ENCODE measurements at regions not wholly inside any gene's neighbourhood (a gene's known extent, or its start where the extent isn't known, plus 50 kb on each side); places are given as distances from the start of the nearest gene placed in this dataset.

GRCh38 chr6:92910646-92911045 is 508.7 kb downstream of the EPHA7 start:
- Histone ChIP-seq H3K27me3 (ENCODE audit: control insufficient read depth, insufficient read depth, low read length, poor library complexity, severe bottlenecking) (no peaks in the 10 kb centered on the region), H3K27ac (ENCODE audit: insufficient read depth, low read depth, low read length, poor library complexity, severe bottlenecking) (no peak overlapping the region), H3K36me3 (ENCODE audit: control insufficient read depth, insufficient read depth, low read length) (no peaks in the 10 kb centered on the region), H3K4me3 (ENCODE audit: insufficient read depth, low read depth, low read length) (no peak overlapping the region), H3K9me3 (ENCODE audit: control insufficient read depth, low read length) (no peaks in the 10 kb centered on the region), H3K4me1 (ENCODE audit: control insufficient read depth, insufficient read depth, low read length) (no peaks in the 10 kb centered on the region)
- no CpG with 5 or more reads among the region's 1 CpG for WGBS, 2 experiments

- H3K4me1 ChIP-seq (ENCODE audit: control insufficient read depth, insufficient read depth, low read length), result no peaks in the 10 kb centered on the region
- no peak overlapping the region for H3K4me3 ChIP-seq (ENCODE audit: insufficient read depth, low read depth, low read length)
- H3K36me3 ChIP-seq (ENCODE audit: control insufficient read depth, insufficient read depth, low read length), result no peaks in the 10 kb centered on the region
- no peak overlapping the region for H3K27ac ChIP-seq (ENCODE audit: insufficient read depth, low read depth, low read length, poor library complexity, severe bottlenecking)
- H3K9me3 ChIP-seq (ENCODE audit: control insufficient read depth, low read length), result no peaks in the 10 kb centered on the region
- WGBS, 2 experiments, result 82 to 91% methylated on average over 1 of the region's 1 CpG
- no peaks in the 10 kb centered on the region for H3K27me3 ChIP-seq (ENCODE audit: control insufficient read depth, insufficient read depth, low read length, poor library complexity, severe bottlenecking)
Measured at GRCh38 chr6:92906385-92906784, 513.0 kb downstream of the EPHA7 start.

GRCh38 chr6:92893741-92894140 is 525.6 kb downstream of the EPHA7 start:
- H3K4me3 ChIP-seq (ENCODE audit: insufficient read depth, low read depth, low read length), result no peak overlapping the region
- H3K36me3 ChIP-seq (ENCODE audit: control insufficient read depth, insufficient read depth, low read length), result no peaks in the 10 kb centered on the region
- 87 to 93% methylated on average over 3 of the region's 3 CpGs for WGBS, 2 experiments
- no peaks in the 10 kb centered on the region for H3K27me3 ChIP-seq (ENCODE audit: control insufficient read depth, insufficient read depth, low read length, poor library complexity, severe bottlenecking)
- no peak overlapping the region for H3K27ac ChIP-seq (ENCODE audit: insufficient read depth, low read depth, low read length, poor library complexity, severe bottlenecking)
- H3K4me1 ChIP-seq (ENCODE audit: control insufficient read depth, insufficient read depth, low read length), result no peaks in the 10 kb centered on the region
- H3K9me3 ChIP-seq (ENCODE audit: control insufficient read depth, low read length), result no peaks in the 10 kb centered on the region

- Histone ChIP-seq H3K4me1 (ENCODE audit: control insufficient read depth, insufficient read depth, low read length) (no peaks in the 10 kb centered on the region), H3K9me3 (ENCODE audit: control insufficient read depth, low read length) (no peaks in the 10 kb centered on the region), H3K27ac (ENCODE audit: insufficient read depth, low read depth, low read length, poor library complexity, severe bottlenecking) (no peak overlapping the region), H3K36me3 (ENCODE audit: control insufficient read depth, insufficient read depth, low read length) (no peaks in the 10 kb centered on the region), H3K4me3 (ENCODE audit: insufficient read depth, low read depth, low read length) (no peak overlapping the region), H3K27me3 (ENCODE audit: control insufficient read depth, insufficient read depth, low read length, poor library complexity, severe bottlenecking) (no peaks in the 10 kb centered on the region)
- WGBS, 2 experiments, result 100% methylated on average over 1 of the region's 1 CpG; no CpG with 5 or more reads in 1 of the 2 experiments
Measured at GRCh38 chr6:92892626-92893170, 526.7 kb downstream of the EPHA7 start.

- Histone ChIP-seq H3K4me3 (ENCODE audit: insufficient read depth, low read depth, low read length) (no peak overlapping the region), H3K4me1 (ENCODE audit: control insufficient read depth, insufficient read depth, low read length) (no peaks in the 10 kb centered on the region), H3K36me3 (ENCODE audit: control insufficient read depth, insufficient read depth, low read length) (no peaks in the 10 kb centered on the region)
Measured at GRCh38 chr6:92888316-92888715, 531.0 kb downstream of the EPHA7 start.

GRCh38 chr6:92887871-92888270 is 531.5 kb downstream of the EPHA7 start:
- no peaks in the 10 kb centered on the region for H3K4me1 ChIP-seq (ENCODE audit: control insufficient read depth, insufficient read depth, low read length)
- no peaks in the 10 kb centered on the region for H3K27me3 ChIP-seq (ENCODE audit: control insufficient read depth, insufficient read depth, low read length, poor library complexity, severe bottlenecking)
- no peak overlapping the region for H3K4me3 ChIP-seq (ENCODE audit: insufficient read depth, low read depth, low read length)
- H3K36me3 ChIP-seq (ENCODE audit: control insufficient read depth, insufficient read depth, low read length), result no peaks in the 10 kb centered on the region
- H3K27ac ChIP-seq (ENCODE audit: insufficient read depth, low read depth, low read length, poor library complexity, severe bottlenecking), result no peak overlapping the region
- no peaks in the 10 kb centered on the region for H3K9me3 ChIP-seq (ENCODE audit: control insufficient read depth, low read length)

More at GRCh38 chr6:92888316-92888715, 531.0 kb downstream of the EPHA7 start:
- Histone ChIP-seq H3K27ac (ENCODE audit: insufficient read depth, low read depth, low read length, poor library complexity, severe bottlenecking) (no peak overlapping the region), H3K27me3 (ENCODE audit: control insufficient read depth, insufficient read depth, low read length, poor library complexity, severe bottlenecking) (no peaks in the 10 kb centered on the region), H3K9me3 (ENCODE audit: control insufficient read depth, low read length) (no peaks in the 10 kb centered on the region)

- Histone ChIP-seq H3K4me3 (ENCODE audit: insufficient read depth, low read depth, low read length) (no peak overlapping the region), H3K9me3 (ENCODE audit: control insufficient read depth, low read length) (no peaks in the 10 kb centered on the region), H3K27ac (ENCODE audit: insufficient read depth, low read depth, low read length, poor library complexity, severe bottlenecking) (no peak overlapping the region), H3K27me3 (ENCODE audit: control insufficient read depth, insufficient read depth, low read length, poor library complexity, severe bottlenecking) (no peaks in the 10 kb centered on the region), H3K36me3 (ENCODE audit: control insufficient read depth, insufficient read depth, low read length) (no peaks in the 10 kb centered on the region), H3K4me1 (ENCODE audit: control insufficient read depth, insufficient read depth, low read length) (no peaks in the 10 kb centered on the region)
- WGBS, 2 experiments, result 95 to 96% methylated on average over 8 of the region's 8 CpGs
Measured at GRCh38 chr6:92879526-92879925, 539.8 kb downstream of the EPHA7 start.

- Histone ChIP-seq H3K27ac (ENCODE audit: insufficient read depth, low read depth, low read length, poor library complexity, severe bottlenecking) (no peak overlapping the region), H3K36me3 (ENCODE audit: control insufficient read depth, insufficient read depth, low read length) (no peaks in the 10 kb centered on the region), H3K9me3 (ENCODE audit: control insufficient read depth, low read length) (no peaks in the 10 kb centered on the region), H3K4me3 (ENCODE audit: insufficient read depth, low read depth, low read length) (no peak overlapping the region), H3K4me1 (ENCODE audit: control insufficient read depth, insufficient read depth, low read length) (no peaks in the 10 kb centered on the region), H3K27me3 (ENCODE audit: control insufficient read depth, insufficient read depth, low read length, poor library complexity, severe bottlenecking) (no peaks in the 10 kb centered on the region)
- WGBS, 2 experiments, result 44 to 63% methylated on average over 2 to 3 of the region's 3 CpGs
Measured at GRCh38 chr6:92864966-92865555, 554.3 kb downstream of the EPHA7 start.

GRCh38 chr6:92849636-92850035 is 569.7 kb downstream of the EPHA7 start:
- WGBS, 2 experiments, result 94 to 95% methylated on average over 2 to 3 of the region's 3 CpGs
- no peak overlapping the region for H3K4me3 ChIP-seq (ENCODE audit: insufficient read depth, low read depth, low read length)
- H3K27ac ChIP-seq (ENCODE audit: insufficient read depth, low read depth, low read length, poor library complexity, severe bottlenecking), result no peak overlapping the region
- H3K36me3 ChIP-seq (ENCODE audit: control insufficient read depth, insufficient read depth, low read length), result no peaks in the 10 kb centered on the region
- peaks cover 2% of the 10 kb centered on the region for H3K9me3 ChIP-seq (ENCODE audit: control insufficient read depth, low read length)
- H3K4me1 ChIP-seq (ENCODE audit: control insufficient read depth, insufficient read depth, low read length), result no peaks in the 10 kb centered on the region
- no peaks in the 10 kb centered on the region for H3K27me3 ChIP-seq (ENCODE audit: control insufficient read depth, insufficient read depth, low read length, poor library complexity, severe bottlenecking)

- H3K27ac ChIP-seq (ENCODE audit: insufficient read depth, low read depth, low read length, poor library complexity, severe bottlenecking), result no peak overlapping the region
- no peak overlapping the region for H3K4me3 ChIP-seq (ENCODE audit: insufficient read depth, low read depth, low read length)
- no peaks in the 10 kb centered on the region for H3K27me3 ChIP-seq (ENCODE audit: control insufficient read depth, insufficient read depth, low read length, poor library complexity, severe bottlenecking)
- peaks cover 2% of the 10 kb centered on the region for H3K9me3 ChIP-seq (ENCODE audit: control insufficient read depth, low read length)
- no peaks in the 10 kb centered on the region for H3K36me3 ChIP-seq (ENCODE audit: control insufficient read depth, insufficient read depth, low read length)
- H3K4me1 ChIP-seq (ENCODE audit: control insufficient read depth, insufficient read depth, low read length), result no peaks in the 10 kb centered on the region
Measured at GRCh38 chr6:92848901-92849300, 570.5 kb downstream of the EPHA7 start.

- Histone ChIP-seq H3K4me3 (ENCODE audit: insufficient read depth, low read depth, low read length) (no peak overlapping the region), H3K4me1 (ENCODE audit: control insufficient read depth, insufficient read depth, low read length) (no peaks in the 10 kb centered on the region), H3K36me3 (ENCODE audit: control insufficient read depth, insufficient read depth, low read length) (no peaks in the 10 kb centered on the region), H3K27me3 (ENCODE audit: control insufficient read depth, insufficient read depth, low read length, poor library complexity, severe bottlenecking) (no peaks in the 10 kb centered on the region), H3K9me3 (ENCODE audit: control insufficient read depth, low read length) (peaks cover 2% of the 10 kb centered on the region), H3K27ac (ENCODE audit: insufficient read depth, low read depth, low read length, poor library complexity, severe bottlenecking) (no peak overlapping the region)
- 93% methylated on average over 4 of the region's 4 CpGs for WGBS, 2 experiments
Measured at GRCh38 chr6:92848459-92848858, 570.9 kb downstream of the EPHA7 start.

Measured in ectodermal cell (in vitro differentiated cells).